Heart left ventricle (tissue), 13 donors: ENCODE measurements at regions not wholly inside any gene's neighbourhood (a gene's known extent, or its start where the extent isn't known, plus 50 kb on each side); places are given as distances from the start of the nearest gene placed in this dataset.

Experiments used
- POLR2A ChIP-seq, 2 donors: fragments of 450-650 bp; IDR thresholded peaks; one replicate each; pipeline ENCODE4 v1.6.1; 2017; ENCODE audit warnings: antibody characterized with exemption in 2 of 2, mild to moderate bottlenecking in 2 of 2, moderate library complexity in 2 of 2
- TF ChIP-seq, protein P1 (sequence below), 12 donors: fragments of 200-600 bp; sonication (generic) in 4 of 12; IDR thresholded peaks; one replicate each; pipeline versions ENCODE4 v1.5.0 to v1.8.0; 2018 to 2022; ENCODE audit warnings: antibody characterized with exemption in 12 of 12, mild to moderate bottlenecking in 5 of 12
- donor health status: ischemic (EF 13 %, LVEDD 7.1; RV severe dilation, severe dysfunction).
- donor health status: DM: no; HTN: yes; CAD: no.
- donor health status: DM: no; HTN: no; CAD: no.
- donor health status: ischemic (EF 25% LVEDD 6.9; RV normal size, moderate dysfunction).
- donor health status: ischemic (EF 25% LVEDD 5.7; RV mildly dilated, moderate dysfunction).
- donor health status: ischemic (EF 35%, LVEDD 5.7; RV mildly dilated, moderate dysfunction).
- donor health status: nonischemic (EF 11% LVEDD 7.7; RV severe dilation, severe dysfunction).
- donor health status: DM: yes; HTN: yes; CAD: no.
- donor health status: PGD.
- donor health status: ischemic (EF 29% LVEDD 5.4; RV normal size, mild dysfunction).
- donor health status: nonischemic (EF 23%, LVEDD 6.1; RV moderate dilation, normal function).

GRCh38 chr3:194977356-194977755, 291.7 kb downstream of the FAM43A start:
- TF ChIP-seq, protein P1, sequence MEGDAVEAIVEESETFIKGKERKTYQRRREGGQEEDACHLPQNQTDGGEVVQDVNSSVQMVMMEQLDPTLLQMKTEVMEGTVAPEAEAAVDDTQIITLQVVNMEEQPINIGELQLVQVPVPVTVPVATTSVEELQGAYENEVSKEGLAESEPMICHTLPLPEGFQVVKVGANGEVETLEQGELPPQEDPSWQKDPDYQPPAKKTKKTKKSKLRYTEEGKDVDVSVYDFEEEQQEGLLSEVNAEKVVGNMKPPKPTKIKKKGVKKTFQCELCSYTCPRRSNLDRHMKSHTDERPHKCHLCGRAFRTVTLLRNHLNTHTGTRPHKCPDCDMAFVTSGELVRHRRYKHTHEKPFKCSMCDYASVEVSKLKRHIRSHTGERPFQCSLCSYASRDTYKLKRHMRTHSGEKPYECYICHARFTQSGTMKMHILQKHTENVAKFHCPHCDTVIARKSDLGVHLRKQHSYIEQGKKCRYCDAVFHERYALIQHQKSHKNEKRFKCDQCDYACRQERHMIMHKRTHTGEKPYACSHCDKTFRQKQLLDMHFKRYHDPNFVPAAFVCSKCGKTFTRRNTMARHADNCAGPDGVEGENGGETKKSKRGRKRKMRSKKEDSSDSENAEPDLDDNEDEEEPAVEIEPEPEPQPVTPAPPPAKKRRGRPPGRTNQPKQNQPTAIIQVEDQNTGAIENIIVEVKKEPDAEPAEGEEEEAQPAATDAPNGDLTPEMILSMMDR (IDR thresholded peaks at IDR 0.05) = no peak
- no peak for TF ChIP-seq POLR2A (IDR thresholded peaks at IDR 0.05)
